ENCODE measurements at regions not wholly inside any gene's neighbourhood (a gene's known extent, or its start where the extent isn't known, plus 50 kb on each side); places are given as distances from the start of the nearest gene placed in this dataset.

- no peak overlapping the region for H3K4me2 ChIP-seq (replicated peaks; ENCODE audit: extremely low read depth, low read length, poor library complexity, severe bottlenecking)
- H3K9me3 ChIP-seq (replicated peaks in 1 of 2; ENCODE audit: control insufficient read depth in 1 of 2, insufficient read depth in 1 of 2, low read length in 2 of 2) = peaks cover 0 to 11% of the 10 kb centered on the region in 2 donors
- DNase-seq = no peak
- TF ChIP-seq CTCF (IDR thresholded peaks at IDR 0.05) = no peak
- no peaks in the 10 kb centered on the region for H3K4me1 ChIP-seq (ENCODE audit: control insufficient read depth in 1 of 2, insufficient read depth in 2 of 2, low read length in 2 of 2)
- no peak overlapping the region for H3K4me3 Mint-ChIP-seq
- 87% methylated on average over 2 of the region's 3 CpGs for WGBS (ENCODE audit: insufficient coverage)
- H2AFZ ChIP-seq (ENCODE audit: insufficient read depth, low read depth, low read length, poor library complexity, severe bottlenecking) = no peak overlapping the region
- no peaks in the 10 kb centered on the region for H3K36me3 ChIP-seq (replicated peaks in 1 of 2; ENCODE audit: control insufficient read depth in 1 of 2, insufficient read depth in 2 of 2, low read length in 2 of 2)
- no peaks in the 10 kb centered on the region for H3K79me2 ChIP-seq (ENCODE audit: insufficient read depth, low read length)
- H3K27ac ChIP-seq (ENCODE audit: low read depth in 1 of 2, low read length in 2 of 2) = no peak overlapping the region
- H4K20me1 ChIP-seq (ENCODE audit: insufficient read depth, low read length) = no peaks in the 10 kb centered on the region
- no peak overlapping the region for H3K27ac Mint-ChIP-seq
- no peaks in the 10 kb centered on the region for H3K27me3 ChIP-seq (ENCODE audit: control insufficient read depth in 2 of 2, insufficient read depth in 2 of 2, low read length in 2 of 2)
- no peaks in the 10 kb centered on the region for H3K27me3 Mint-ChIP-seq (ENCODE audit: low read depth in 3 of 3)
- H3K36me3 Mint-ChIP-seq = no peaks in the 10 kb centered on the region
- intact Hi-C loops (cut with micrococcal nuclease) = no loop called here
- H3K4me3 ChIP-seq (replicated peaks in 1 of 3; ENCODE audit: low read depth in 2 of 3, low read length in 3 of 3) = no peak overlapping the region
- H3K4me1 Mint-ChIP-seq = no peaks in the 10 kb centered on the region
- H3K9me3 Mint-ChIP-seq = peaks cover 2 to 22% (median 12%) of the 10 kb centered on the region in 7 donors
- H3K9ac ChIP-seq (ENCODE audit: insufficient read depth, low read length, poor library complexity, severe bottlenecking) = no peak overlapping the region
These were observed 258.2 kb downstream of the CHRM3 start for GRCh38 chr1:239644604-239645003.

- Histone ChIP-seq H4K20me1 (ENCODE audit: insufficient read depth, low read length) (no peaks in the 10 kb centered on the region), H3K9me3 (replicated peaks in 1 of 2; ENCODE audit: control insufficient read depth in 1 of 2, insufficient read depth in 1 of 2, low read length in 2 of 2) (peaks cover 0 to 11% of the 10 kb centered on the region in 2 donors), H3K36me3 (replicated peaks in 1 of 2; ENCODE audit: control insufficient read depth in 1 of 2, insufficient read depth in 2 of 2, low read length in 2 of 2) (no peaks in the 10 kb centered on the region), H3K27me3 (ENCODE audit: control insufficient read depth in 2 of 2, insufficient read depth in 2 of 2, low read length in 2 of 2) (no peaks in the 10 kb centered on the region), H3K4me3 (replicated peaks in 1 of 3; ENCODE audit: low read depth in 2 of 3, low read length in 3 of 3) (no peak overlapping the region), H3K4me1 (ENCODE audit: control insufficient read depth in 1 of 2, insufficient read depth in 2 of 2, low read length in 2 of 2) (no peaks in the 10 kb centered on the region), H3K79me2 (ENCODE audit: insufficient read depth, low read length) (no peaks in the 10 kb centered on the region), H3K9ac (ENCODE audit: insufficient read depth, low read length, poor library complexity, severe bottlenecking) (no peak overlapping the region), H2AFZ (ENCODE audit: insufficient read depth, low read depth, low read length, poor library complexity, severe bottlenecking) (no peak overlapping the region), H3K27ac (ENCODE audit: low read depth in 1 of 2, low read length in 2 of 2) (no peak overlapping the region), H3K4me2 (replicated peaks; ENCODE audit: extremely low read depth, low read length, poor library complexity, severe bottlenecking) (no peak overlapping the region)
- 100% methylated on average over 3 of the region's 3 CpGs for WGBS (ENCODE audit: insufficient coverage)
- no peak for TF ChIP-seq CTCF (IDR thresholded peaks at IDR 0.05)
- no peaks in the 10 kb centered on the region for H3K27me3 Mint-ChIP-seq (ENCODE audit: low read depth in 3 of 3)
- H3K27ac Mint-ChIP-seq = no peak overlapping the region
- intact Hi-C loops (cut with micrococcal nuclease) = no loop called here
- H3K36me3 Mint-ChIP-seq = no peaks in the 10 kb centered on the region
- no peaks in the 10 kb centered on the region for H3K4me1 Mint-ChIP-seq
- H3K9me3 Mint-ChIP-seq = peaks cover 2 to 19% (median 10%) of the 10 kb centered on the region in 7 donors
- DNase-seq = no peak
- H3K4me3 Mint-ChIP-seq = no peak overlapping the region
These were observed 260.7 kb downstream of the CHRM3 start for GRCh38 chr1:239647045-239647444.

Data from CD14-positive monocyte (primary cell).